Mesenchymal stem cell (in vitro differentiated cells and primary cell): ENCODE measurements at regions not wholly inside any gene's neighbourhood (a gene's known extent, or its start where the extent isn't known, plus 50 kb on each side); places are given as distances from the start of the nearest gene placed in this dataset.

Source experiments
- DNase-seq: peaks from one replicate; pipeline ENCODE4 v3.0.0-alpha.2; 2013
- H2AFZ ChIP-seq: one replicate; pipeline ENCODE4 v1.6.1; 2013; ENCODE audit warnings: low read depth, mild to moderate bottlenecking, control low read depth, inconsistent platforms, low read length, moderate library complexity
- H2AK5ac ChIP-seq: 2 replicates; pipeline ENCODE4 v1.6.1; 2013; ENCODE audit warnings: low read length, moderate library complexity, mild to moderate bottlenecking, inconsistent platforms; ENCODE audit not compliant: severe bottlenecking
- H2BK120ac ChIP-seq: one replicate; pipeline ENCODE4 v1.6.1; 2013; ENCODE audit warnings: low read depth, mild to moderate bottlenecking, inconsistent platforms, low read length, moderate library complexity
- H2BK12ac ChIP-seq, 2 experiments: one replicate each; pipeline ENCODE4 v1.6.1; 2013; ENCODE audit warnings: inconsistent platforms in 2 of 2, low read length in 2 of 2, mild to moderate bottlenecking in 2 of 2, moderate library complexity in 2 of 2, control low read depth in 1 of 2
- H2BK15ac ChIP-seq: one replicate; pipeline ENCODE4 v1.6.1; 2013; ENCODE audit warnings: mild to moderate bottlenecking, low read depth, inconsistent platforms; ENCODE audit not compliant: poor library complexity, severe bottlenecking
- H2BK5ac ChIP-seq: 2 replicates; pipeline ENCODE4 v1.6.1; 2013; ENCODE audit warnings: low read depth, mild to moderate bottlenecking, low read length, control low read depth, inconsistent platforms; ENCODE audit not compliant: poor library complexity, severe bottlenecking
- H3K14ac ChIP-seq, 2 experiments: one replicate each; pipeline ENCODE4 v1.6.1; 2013; ENCODE audit warnings: inconsistent platforms in 2 of 2, low read length in 2 of 2, control low read depth in 1 of 2, mild to moderate bottlenecking in 1 of 2, moderate library complexity in 1 of 2
- H3K18ac ChIP-seq, 2 experiments: one replicate each; pipeline ENCODE4 v1.6.1; 2013; ENCODE audit warnings: inconsistent platforms in 2 of 2, low read length in 2 of 2, control low read depth in 1 of 2, low read depth in 1 of 2, mild to moderate bottlenecking in 1 of 2
- H3K23ac ChIP-seq, 2 experiments: one replicate each; pipeline ENCODE4 v1.6.1; 2013; ENCODE audit warnings: inconsistent platforms in 2 of 2, low read length in 2 of 2, mild to moderate bottlenecking in 2 of 2, moderate library complexity in 2 of 2, control low read depth in 1 of 2
- H3K27ac ChIP-seq: 2 replicates; pipeline ENCODE4 v1.5.1; 2013; ENCODE audit warnings: mild to moderate bottlenecking, moderate library complexity, low read length, control low read depth, inconsistent platforms; ENCODE audit not compliant: poor library complexity, severe bottlenecking
- H3K27me3 ChIP-seq, 2 experiments: 2 replicates each; pipeline versions ENCODE4 v1.6.1 to v1.7.0; 2013; ENCODE audit warnings: low read length in 2 of 2, mild to moderate bottlenecking in 2 of 2, moderate library complexity in 2 of 2, control low read depth in 1 of 2, inconsistent platforms in 1 of 2; ENCODE audit not compliant: control insufficient read depth in 1 of 2, insufficient read depth in 1 of 2
- H3K36me3 ChIP-seq, 2 experiments: 2 replicates each; pipeline versions ENCODE4 v1.6.1 to v1.7.0; 2013; ENCODE audit warnings: low read length in 2 of 2, control low read depth in 1 of 2, inconsistent platforms in 1 of 2, low read depth in 1 of 2, mild to moderate bottlenecking in 1 of 2; ENCODE audit not compliant: insufficient read depth in 2 of 2, control insufficient read depth in 1 of 2
- H3K4ac ChIP-seq, 2 experiments: one replicate each; pipeline ENCODE4 v1.6.1; 2013; ENCODE audit warnings: inconsistent platforms in 2 of 2, low read length in 2 of 2, mild to moderate bottlenecking in 2 of 2, moderate library complexity in 2 of 2, control low read depth in 1 of 2, low read depth in 1 of 2
- H3K4me1 ChIP-seq: 2 replicates; pipeline ENCODE4 v1.6.1; 2013; ENCODE audit warnings: low read depth, low read length, control low read depth; ENCODE audit not compliant: control insufficient read depth, insufficient read depth
- H3K4me2 ChIP-seq: 2 replicates; pipeline ENCODE4 v1.6.1; 2013; ENCODE audit warnings: low read length, mild to moderate bottlenecking, inconsistent platforms; ENCODE audit not compliant: poor library complexity, severe bottlenecking
- H3K4me3 ChIP-seq, 2 experiments: 2 replicates each; pipeline versions ENCODE4 v1.5.1 to v1.7.0; 2013; ENCODE audit warnings: low read length in 2 of 2, mild to moderate bottlenecking in 2 of 2, control low read depth in 1 of 2, low read depth in 1 of 2; ENCODE audit not compliant: insufficient read depth in 1 of 2
- H3K79me1 ChIP-seq: replicated peaks from 2 replicates; pipeline ENCODE4 v1.6.1; 2013; ENCODE audit warnings: mild to moderate bottlenecking, control low read depth, low read length, inconsistent platforms; ENCODE audit not compliant: poor library complexity, severe bottlenecking
- H3K9ac ChIP-seq: 2 replicates; pipeline ENCODE4 v1.7.0; 2013; ENCODE audit warnings: mild to moderate bottlenecking, low read length, moderate library complexity
- H3K9me3 ChIP-seq: 2 replicates; pipeline ENCODE4 v1.7.0; 2013; ENCODE audit warnings: mild to moderate bottlenecking, low read length; ENCODE audit not compliant: control insufficient read depth
- H4K8ac ChIP-seq: one replicate; pipeline ENCODE4 v1.6.1; 2013; ENCODE audit warnings: inconsistent platforms, mild to moderate bottlenecking, low read length, moderate library complexity
- H4K91ac ChIP-seq: one replicate; pipeline ENCODE4 v1.6.1; 2013; ENCODE audit warnings: mild to moderate bottlenecking, low read length, inconsistent platforms
- WGBS: methylation state at CpG from one replicate; pipeline ENCODE4 v1.1.7; 2013; ENCODE audit warnings: mixed read lengths; 5-methylcytosine and 5-hydroxymethylcytosine counted together

GRCh38 chr10:14403881-14404623 is 73.3 kb upstream of the FRMD4A start:
- no peak overlapping the region for H2AFZ ChIP-seq
- H3K36me3 ChIP-seq = no peaks in the 10 kb centered on the region
- no peak overlapping the region for H3K9ac ChIP-seq
- H4K8ac ChIP-seq = no peak overlapping the region
- H2BK120ac ChIP-seq = no peak overlapping the region
- no peaks in the 10 kb centered on the region for H3K79me1 ChIP-seq
- peak overlapping the region; percentile 80 for H3K27ac ChIP-seq
- H2BK5ac ChIP-seq = peak overlapping the region; percentile 46
- peaks cover 0 to 96% of the 10 kb centered on the region in 2 experiments for H3K27me3 ChIP-seq
- H3K9me3 ChIP-seq = peaks cover 13% of the 10 kb centered on the region
- no peak overlapping the region for H3K4me3 ChIP-seq
- peaks cover 14% of the 10 kb centered on the region for H3K4me1 ChIP-seq
- H2BK15ac ChIP-seq = no peak overlapping the region
- no peak overlapping the region for H3K23ac ChIP-seq
- no peak overlapping the region for H3K14ac ChIP-seq
- H3K4ac ChIP-seq = no peak overlapping the region
- H2AK5ac ChIP-seq = peak overlapping the region; percentile 94
- H2BK12ac ChIP-seq = no peak overlapping the region
- no peak for DNase-seq
- H3K4me2 ChIP-seq = no peak overlapping the region
- H3K18ac ChIP-seq = no peak overlapping the region
- WGBS = 92% methylated on average over 7 of the region's 8 CpGs
- no peak overlapping the region for H4K91ac ChIP-seq

- no peak overlapping the region for H3K4me3 ChIP-seq
- WGBS = 77% methylated on average over 6 of the region's 6 CpGs
Observed at GRCh38 chr10:14403359-14403758, 72.6 kb upstream of the FRMD4A start.

GRCh38 chr10:14399641-14400040 is 68.9 kb upstream of the FRMD4A start:
- no peak overlapping the region for H3K23ac ChIP-seq
- H2BK5ac ChIP-seq = no peak overlapping the region
- H2BK12ac ChIP-seq = no peak overlapping the region
- H3K27me3 ChIP-seq = peaks cover 0 to 79% of the 10 kb centered on the region in 2 experiments
- H2AFZ ChIP-seq = no peak overlapping the region
- no peak overlapping the region for H3K4ac ChIP-seq
- no peak overlapping the region for H3K18ac ChIP-seq
- H4K8ac ChIP-seq = no peak overlapping the region
- H3K4me2 ChIP-seq = no peak overlapping the region
- DNase-seq = no peak
- H3K9me3 ChIP-seq = peaks cover 21% of the 10 kb centered on the region
- no peak overlapping the region for H2BK120ac ChIP-seq
- no peak overlapping the region for H3K4me3 ChIP-seq
- H3K9ac ChIP-seq = no peak overlapping the region
- peak overlapping the region; percentile 40 for H2AK5ac ChIP-seq
- no peaks in the 10 kb centered on the region for H3K79me1 ChIP-seq
- H3K27ac ChIP-seq = no peak overlapping the region
- no peak overlapping the region for H3K14ac ChIP-seq
- peaks cover 12% of the 10 kb centered on the region for H3K4me1 ChIP-seq
- no peak overlapping the region for H4K91ac ChIP-seq
- H3K36me3 ChIP-seq = no peaks in the 10 kb centered on the region
- H2BK15ac ChIP-seq = no peak overlapping the region
- 64% methylated on average over 2 of the region's 3 CpGs for WGBS

More at GRCh38 chr10:14403359-14403758, 72.6 kb upstream of the FRMD4A start:
- peaks cover 14% of the 10 kb centered on the region for H3K4me1 ChIP-seq
- no peak overlapping the region for H4K91ac ChIP-seq
- no peaks in the 10 kb centered on the region for H3K79me1 ChIP-seq
- H3K9ac ChIP-seq = no peak overlapping the region
- H3K27ac ChIP-seq = peak overlapping the region; percentile 26
- no peak overlapping the region for H2BK120ac ChIP-seq
- peaks cover 13% of the 10 kb centered on the region for H3K9me3 ChIP-seq
- H2BK5ac ChIP-seq = no peak overlapping the region
- no peak overlapping the region for H2BK12ac ChIP-seq
- H2AK5ac ChIP-seq = peak overlapping the region; percentile 39
- H3K23ac ChIP-seq = no peak overlapping the region
- H3K18ac ChIP-seq = no peak overlapping the region
- H4K8ac ChIP-seq = no peak overlapping the region
- H2BK15ac ChIP-seq = no peak overlapping the region
- H2AFZ ChIP-seq = no peak overlapping the region
- no peak for DNase-seq
- no peak overlapping the region for H3K14ac ChIP-seq
- no peak overlapping the region for H3K4ac ChIP-seq
- H3K27me3 ChIP-seq = peaks cover 0 to 95% of the 10 kb centered on the region in 2 experiments
- H3K4me2 ChIP-seq = no peak overlapping the region
- no peaks in the 10 kb centered on the region for H3K36me3 ChIP-seq

- DNase-seq = peak; percentile 93
- Histone ChIP-seq H3K14ac (no peak overlapping the region), H3K9me3 (peaks cover 36% of the 10 kb centered on the region), H3K9ac (peak overlapping the region; percentile 23), H3K4ac (no peak overlapping the region), H3K27me3 (peaks cover 0 to 79% of the 10 kb centered on the region in 2 experiments), H2AFZ (no peak overlapping the region), H3K79me1 (no peaks in the 10 kb centered on the region), H4K91ac (no peak overlapping the region), H2BK12ac (no peak overlapping the region), H3K23ac (no peak overlapping the region), H3K36me3 (no peaks in the 10 kb centered on the region), H2AK5ac (no peak overlapping the region), H3K4me1 (peaks cover 5% of the 10 kb centered on the region), H2BK15ac (no peak overlapping the region), H3K18ac (no peak overlapping the region), H3K4me2 (no peak overlapping the region), H3K27ac (peak overlapping the region; percentile 97), H4K8ac (no peak overlapping the region), H2BK5ac (peak overlapping the region; percentile 90), H3K4me3 (no peak overlapping the region), H2BK120ac (no peak overlapping the region)
- 1% methylated on average over 6 of the region's 9 CpGs for WGBS
Observed at GRCh38 chr10:14397066-14397465, 66.3 kb upstream of the FRMD4A start.
